NCI-H2227 (cell line): ENCODE measurements at regions not wholly inside any gene's neighbourhood (a gene's known extent, or its start where the extent isn't known, plus 50 kb on each side); places are given as distances from the start of the nearest gene placed in this dataset.
"Not testable (repeated sequence)": the region's sequence is repeated elsewhere in the genome, so short reads cannot be mapped to it uniquely, and the experiment has no call there.

Experiments
- DNase-seq: peaks from one replicate; lab custom pipeline; 2025; ENCODE audit not compliant: unreplicated experiment; lab: John Stamatoyannopoulos, UW

GRCh38 chr10:78231939-78232338 is 198.3 kb downstream of the RPS24 start:
- DNase-seq = no peak

- DNase-seq = no peak
These were observed 202.9 kb downstream of the RPS24 start for GRCh38 chr10:78236416-78237015.

DNA sequence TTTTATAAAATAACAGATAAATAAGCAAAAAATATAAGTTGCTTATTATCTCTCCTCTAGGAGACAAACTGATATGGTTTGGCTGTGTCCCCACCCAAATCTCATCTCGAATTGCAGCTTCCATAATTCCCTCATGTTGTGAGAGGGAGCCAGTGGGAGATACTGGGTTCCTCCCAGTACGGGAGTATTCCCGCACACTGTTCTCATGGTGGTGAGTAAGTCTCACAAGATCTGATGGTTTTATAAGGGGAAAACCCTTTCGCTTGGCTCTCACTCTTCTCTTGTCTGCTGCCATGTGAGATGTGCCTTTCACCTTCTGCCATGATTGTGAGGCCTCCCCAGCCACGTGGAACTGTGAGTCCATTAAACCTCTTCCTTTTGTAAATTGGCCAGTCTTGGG is 204.3 kb downstream of the RPS24 start:
- not testable (repeated sequence) for DNase-seq

GRCh38 chr10:78247266-78247665 is 213.6 kb downstream of the RPS24 start:
- DNase-seq = no peak

GRCh38 chr10:78247821-78248220 is 214.2 kb downstream of the RPS24 start:
- DNase-seq = no peak

DNA sequence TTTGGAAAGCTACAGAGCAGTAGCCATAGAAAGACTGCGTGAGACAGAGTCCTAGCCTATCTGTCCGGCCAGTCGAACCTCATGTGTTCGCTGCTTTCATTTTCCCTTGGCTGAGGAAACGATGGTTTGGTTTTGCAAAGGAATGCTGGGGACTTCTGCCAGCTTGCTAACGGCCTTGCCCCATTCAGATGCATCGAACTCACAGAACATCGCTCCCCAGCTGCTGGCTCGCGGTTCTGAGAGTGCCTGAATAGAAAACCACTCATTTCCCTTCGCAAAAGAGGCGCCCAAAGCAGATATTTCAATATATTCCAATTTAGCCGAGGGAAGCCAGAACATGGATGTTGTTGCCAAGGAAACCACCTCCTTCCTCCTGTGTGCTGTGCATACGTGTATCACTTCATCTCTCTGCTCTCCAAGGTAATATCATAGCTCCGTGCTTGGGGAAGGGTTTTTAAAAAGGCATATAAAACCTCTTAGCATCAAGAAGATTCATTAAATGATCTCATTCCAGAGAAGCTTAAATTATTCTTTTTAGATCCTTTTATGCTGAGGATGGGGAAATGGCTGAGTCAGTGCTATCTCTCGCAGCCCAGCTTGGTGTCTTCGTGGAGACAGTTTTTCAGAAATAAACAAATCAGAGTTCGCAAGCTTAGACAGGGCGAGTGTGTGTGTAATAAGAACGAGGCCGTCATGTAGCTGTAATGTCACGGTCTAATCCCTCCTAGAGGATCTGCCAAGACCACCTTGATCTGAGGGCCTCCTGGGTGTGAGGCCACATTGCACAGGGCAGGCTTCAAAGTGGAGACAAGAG is 215.2 kb downstream of the RPS24 start:
- DNase-seq = no peak

- DNase-seq = no peak
These were observed 216.0 kb downstream of the RPS24 start for GRCh38 chr10:78249690-78250089.

- DNase-seq = no peak
These were observed 216.8 kb downstream of the RPS24 start for GRCh38 chr10:78250313-78251015.

GRCh38 chr10:78251016-78251385 is 217.3 kb downstream of the RPS24 start:
- DNase-seq = no peak

DNA sequence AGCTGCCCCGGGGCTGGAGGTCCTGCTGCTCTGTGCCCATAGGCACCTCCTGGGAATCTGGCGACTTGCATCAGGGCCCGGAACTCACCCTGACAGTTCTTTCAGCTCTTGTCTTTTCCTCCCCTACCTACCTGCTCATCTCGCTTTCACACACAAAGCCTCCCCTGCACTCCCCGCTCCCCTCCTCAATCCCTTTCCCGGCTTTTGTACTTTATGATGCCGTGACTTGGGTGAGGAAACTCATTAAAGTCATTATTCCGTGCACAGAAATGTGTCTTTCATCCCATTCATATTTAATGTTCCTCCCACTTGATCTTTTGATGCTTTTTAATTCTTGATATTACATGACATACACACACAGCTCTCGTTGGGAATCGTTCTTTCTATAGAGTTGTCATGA is 218.6 kb downstream of the RPS24 start:
- DNase-seq = no peak

DNA sequence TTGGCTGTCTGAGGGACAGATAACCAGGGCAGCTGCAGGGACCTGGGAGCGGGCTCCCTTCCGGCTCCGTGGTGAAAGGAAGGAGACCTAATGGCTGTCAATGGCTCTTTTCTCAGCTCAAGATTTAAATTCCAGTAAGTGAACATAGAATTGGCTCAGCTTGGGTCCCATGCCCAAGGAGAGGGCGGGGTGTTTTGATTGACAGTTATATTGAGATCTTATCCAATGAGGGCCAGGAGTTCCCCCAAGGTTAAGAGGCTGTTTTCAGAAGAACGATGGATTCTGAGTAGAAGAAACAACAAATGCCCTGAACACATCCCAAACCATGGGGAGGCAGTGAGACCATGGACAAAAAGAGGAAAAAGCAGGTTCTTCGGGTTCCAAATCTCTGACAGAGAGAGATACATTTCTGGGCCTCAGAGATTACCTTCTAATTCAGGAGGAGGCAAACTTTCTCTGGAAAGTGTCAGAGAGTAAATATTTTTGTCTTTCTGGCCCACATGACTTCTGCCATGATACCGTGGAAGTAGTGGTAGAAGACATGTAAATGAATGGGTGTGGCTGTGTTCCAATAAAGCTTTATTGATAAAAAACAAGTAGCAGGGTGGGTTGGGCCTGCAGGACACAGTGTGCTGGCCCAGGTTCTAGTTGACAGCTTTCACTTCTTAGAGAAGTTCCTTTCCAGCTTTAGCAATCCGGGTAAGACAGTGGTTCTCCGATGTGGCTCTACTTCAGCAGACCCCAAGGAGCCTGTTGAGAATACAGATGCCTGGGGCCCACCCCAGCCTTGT is 219.6 kb downstream of the RPS24 start:
- no peak for DNase-seq

- no peak for DNase-seq
These were observed 220.3 kb downstream of the RPS24 start for GRCh38 chr10:78254013-78254412.

DNA sequence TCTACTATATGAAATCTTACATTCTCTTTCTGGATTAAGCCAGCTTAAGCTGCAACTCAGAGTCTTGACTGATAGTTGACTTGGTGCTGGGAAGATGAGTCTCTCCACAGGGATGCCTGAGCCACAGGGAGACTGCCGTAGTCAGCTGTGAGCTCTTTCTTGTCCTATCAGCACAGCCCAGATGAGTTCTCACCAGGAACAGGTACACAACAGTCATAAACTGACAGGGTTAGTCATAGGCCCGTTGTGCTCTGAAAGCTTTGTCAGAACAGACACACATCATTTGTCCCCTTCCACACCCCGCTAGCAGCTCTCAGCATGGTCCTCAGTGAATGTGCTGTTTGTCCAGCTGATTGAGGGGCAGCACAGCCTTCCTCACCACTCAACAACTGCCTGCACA is 221.6 kb downstream of the RPS24 start:
- DNase-seq = no peak

GRCh38 chr10:78255796-78256638 is 222.4 kb downstream of the RPS24 start:
- DNase-seq = no peak

DNA sequence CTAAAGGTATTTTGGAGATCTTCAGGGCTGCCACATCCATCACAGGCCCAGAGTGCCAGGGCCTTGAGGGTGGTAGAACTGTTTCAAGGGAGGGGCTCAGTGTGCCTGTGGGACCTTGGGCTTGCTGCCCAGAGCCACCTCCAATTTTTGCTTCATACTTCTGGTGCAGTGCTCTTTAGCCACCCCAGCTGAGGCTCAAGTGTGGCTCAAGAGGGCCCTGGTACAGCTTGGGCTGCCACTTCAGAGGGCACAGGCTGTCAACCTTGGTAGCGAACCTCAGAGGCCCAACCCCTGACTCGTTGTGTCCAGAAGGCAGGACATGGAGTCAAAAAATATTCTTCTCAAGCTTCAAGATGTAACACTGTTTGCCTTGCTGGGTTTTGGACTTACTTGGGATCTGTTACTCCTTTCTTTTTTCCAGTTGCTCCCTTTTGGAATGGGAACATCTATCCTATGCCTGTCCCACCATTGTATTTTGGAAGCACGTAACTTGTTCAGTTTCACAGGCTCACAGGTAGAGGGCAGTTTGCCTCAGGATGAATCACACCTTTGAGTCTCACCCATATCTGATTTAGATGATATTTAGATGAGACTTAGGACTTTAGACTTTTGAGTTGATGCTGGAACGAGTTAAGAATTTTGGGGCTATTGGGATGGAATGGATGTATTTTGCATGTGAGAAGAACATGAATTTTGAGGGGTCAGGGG is 224.8 kb downstream of the RPS24 start:
- DNase-seq = no peak

- DNase-seq = no peak
These were observed 225.7 kb downstream of the RPS24 start for GRCh38 chr10:78259391-78259790.

DNA sequence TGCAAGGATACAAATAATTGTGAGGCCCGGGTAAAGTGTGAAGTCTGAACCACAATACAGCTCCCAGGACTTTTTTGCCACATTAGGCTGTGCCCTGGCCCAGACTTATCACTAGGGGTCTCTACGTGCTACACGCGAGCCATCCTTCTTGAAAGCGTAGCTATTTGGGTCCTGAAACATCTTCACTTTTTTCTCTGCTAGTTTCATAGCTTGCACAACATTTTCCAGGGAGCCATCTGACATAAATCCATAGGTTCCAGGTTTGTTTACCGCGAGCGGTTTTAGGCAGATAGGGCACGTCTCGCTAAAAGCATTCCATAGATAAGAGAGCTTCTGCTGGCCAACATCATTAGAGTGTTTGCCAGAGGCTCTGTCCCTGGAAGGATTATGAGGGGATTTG is 226.5 kb downstream of the RPS24 start:
- no peak for DNase-seq

DNA sequence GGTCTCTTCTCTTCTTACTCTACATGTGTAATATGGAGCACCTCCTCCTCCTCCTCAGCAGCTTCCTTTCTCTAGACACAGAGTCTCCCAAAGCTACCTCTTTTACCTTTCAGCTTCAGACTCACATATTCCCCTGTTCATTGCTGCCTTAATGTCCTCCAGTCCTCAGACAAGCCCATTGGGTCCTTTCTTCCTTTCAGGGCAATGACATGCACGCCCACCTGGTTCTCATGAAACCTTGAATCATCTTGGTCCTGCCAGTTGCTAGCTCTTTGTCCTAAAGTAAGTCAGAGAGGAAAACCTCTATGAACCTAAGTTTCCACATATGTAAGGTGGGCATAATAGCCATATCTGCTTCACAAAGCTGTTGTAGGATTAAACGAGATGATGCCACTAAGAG is 227.0 kb downstream of the RPS24 start:
- DNase-seq = no peak

DNA sequence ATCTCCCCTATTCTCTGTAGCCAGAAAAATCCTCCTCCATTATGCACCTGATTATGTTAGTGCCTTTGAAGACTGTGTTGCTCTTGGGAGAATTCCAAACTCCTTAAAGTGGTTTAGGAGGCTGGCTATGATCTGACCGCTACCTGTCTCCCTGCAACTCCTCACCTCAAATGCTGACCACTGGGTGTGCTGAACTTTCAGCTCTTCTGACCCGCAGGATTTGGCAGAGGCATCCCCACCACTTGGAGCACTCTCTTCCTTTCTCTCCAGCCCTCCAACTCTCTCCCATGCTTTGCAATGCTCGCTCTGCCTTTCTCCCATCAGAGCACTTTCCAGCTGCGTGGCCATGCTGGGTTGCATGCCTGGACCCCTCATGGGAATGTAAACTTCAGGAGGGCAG is 227.6 kb downstream of the RPS24 start:
- DNase-seq = no peak

GRCh38 chr10:78262860-78263259 is 229.2 kb downstream of the RPS24 start:
- DNase-seq = no peak
